HG03442 (cell line): ENCODE measurements at regions not wholly inside any gene's neighbourhood (a gene's known extent, or its start where the extent isn't known, plus 50 kb on each side); places are given as distances from the start of the nearest gene placed in this dataset.
"Not testable (repeated sequence)": the region's sequence is repeated elsewhere in the genome, so short reads cannot be mapped to it uniquely, and the experiment has no call there.

ENCODE experiments used
- ATAC-seq: cut with Tn5 transposase; IDR thresholded peaks from one replicate; pipeline ENCODE4 v1.9.1; 2021; ENCODE audit warnings: mild to moderate bottlenecking, moderate library complexity; ENCODE audit not compliant: unreplicated experiment

DNA sequence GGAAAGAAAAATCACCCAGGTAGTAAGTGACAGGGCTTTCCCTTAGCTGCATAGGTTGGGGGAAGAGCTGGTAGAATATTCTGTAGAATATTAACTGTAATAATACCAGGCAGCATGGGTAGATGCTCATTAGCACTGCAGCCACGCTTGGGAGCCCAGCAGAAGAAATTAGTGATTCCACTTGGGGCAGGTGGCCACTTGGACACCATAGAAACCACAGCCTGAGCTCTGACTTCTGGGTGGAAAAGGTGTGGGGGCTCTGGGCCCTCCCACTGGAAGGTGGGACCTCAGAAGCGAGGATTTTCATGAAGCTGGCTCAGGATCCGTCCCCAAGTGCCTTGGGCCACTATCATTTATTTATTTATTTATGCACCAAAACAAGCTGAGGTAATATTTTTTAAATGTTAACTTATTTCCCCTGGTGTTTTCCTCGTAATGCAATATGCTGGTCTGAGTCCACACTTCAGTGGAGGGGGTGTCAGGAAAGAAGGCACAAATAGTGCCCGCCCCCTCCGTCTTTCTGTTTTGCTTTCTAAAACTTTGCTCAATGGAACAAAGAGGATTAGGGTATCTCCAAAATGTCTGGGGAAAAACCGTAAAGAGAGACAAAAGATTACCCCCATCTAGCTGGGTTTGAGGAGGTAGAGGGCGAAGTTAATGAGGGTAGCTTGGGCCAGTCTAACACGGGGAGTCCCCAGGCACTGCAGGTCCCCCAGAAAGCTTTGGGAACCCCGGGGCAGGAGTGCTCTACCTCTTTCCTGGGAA, 75.2 kb upstream of the GADD45A start:
- ATAC-seq: no peak

GRCh38 chr1:67610450-67610849, 74.6 kb upstream of the GADD45A start:
- no peak for ATAC-seq

DNA sequence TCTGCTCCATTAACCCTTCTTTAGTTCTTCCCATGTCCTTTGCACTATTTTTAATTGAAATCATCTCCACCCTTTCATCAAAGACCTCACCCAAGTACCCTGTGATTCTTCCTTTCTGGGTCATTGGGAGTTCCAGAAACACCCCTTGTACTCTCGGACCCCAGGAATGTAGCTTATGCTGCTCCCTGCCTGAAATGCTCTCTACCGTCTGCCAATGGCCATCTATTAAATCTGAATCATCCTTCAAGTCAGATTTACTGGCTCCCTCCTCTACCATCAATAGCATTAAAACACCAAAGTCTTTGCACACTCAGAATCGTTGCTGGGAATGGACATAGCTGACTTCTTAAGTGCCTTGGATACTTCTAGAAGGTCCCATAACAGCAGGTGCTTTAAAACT, 73.2 kb upstream of the GADD45A start:
- ATAC-seq: no peak

DNA sequence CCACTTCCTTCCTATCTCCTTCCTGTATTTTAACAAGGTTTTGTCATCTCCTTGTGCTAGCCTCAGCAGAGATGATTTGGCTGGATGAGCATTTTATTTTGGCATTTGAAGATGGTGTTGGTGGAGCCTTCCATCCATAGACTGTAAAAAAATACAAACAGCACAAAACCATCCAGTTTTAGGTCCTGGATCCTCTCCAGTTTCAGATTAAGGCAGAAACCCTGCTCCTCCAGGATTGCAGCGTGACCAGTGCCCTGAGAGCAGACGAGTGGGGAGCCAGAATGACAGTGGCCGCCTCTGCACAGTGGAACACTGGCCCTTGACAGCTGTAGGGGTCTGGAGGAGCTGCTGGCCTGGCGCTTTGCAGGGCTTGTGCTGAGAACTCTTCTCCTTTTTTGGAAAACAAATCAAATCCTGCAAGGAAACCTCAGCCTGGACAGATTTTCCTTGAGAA, 72.2 kb upstream of the GADD45A start:
- ATAC-seq: no peak

GRCh38 chr1:67613479-67613878, 71.5 kb upstream of the GADD45A start:
- ATAC-seq: not testable (repeated sequence)

GRCh38 chr1:67614511-67614934, 70.5 kb upstream of the GADD45A start:
- ATAC-seq: no peak

- no peak for ATAC-seq
These were observed 69.1 kb upstream of the GADD45A start for GRCh38 chr1:67615886-67616285.

DNA sequence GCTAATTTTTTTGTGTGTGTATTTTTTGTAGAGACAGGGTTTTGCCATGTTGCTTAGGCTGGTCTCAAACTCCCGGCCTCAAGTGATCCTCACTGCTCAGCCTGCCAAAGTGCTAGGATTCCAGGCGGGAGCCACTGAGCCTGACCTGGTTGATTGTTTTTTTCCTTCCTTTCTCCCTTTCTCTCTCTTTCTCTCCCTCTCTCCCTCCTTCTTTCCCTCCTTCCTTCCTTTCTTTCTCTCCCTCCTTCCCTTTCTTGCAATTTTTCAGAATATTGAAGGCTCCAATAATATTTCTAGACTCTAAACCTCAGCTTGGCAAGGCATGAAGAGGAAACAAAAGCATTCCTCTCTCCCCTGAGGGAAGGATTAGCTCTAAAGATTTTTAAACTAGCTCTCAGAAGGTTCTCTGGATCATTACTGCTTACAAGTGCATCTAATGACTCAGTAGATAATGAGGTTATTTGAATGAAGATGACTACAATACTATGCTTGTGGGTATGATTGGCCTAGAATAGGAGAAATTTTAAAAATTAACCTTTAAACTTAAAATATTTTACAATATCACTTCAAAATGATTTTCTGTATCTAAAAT, 68.5 kb upstream of the GADD45A start:
- ATAC-seq: no peak

DNA sequence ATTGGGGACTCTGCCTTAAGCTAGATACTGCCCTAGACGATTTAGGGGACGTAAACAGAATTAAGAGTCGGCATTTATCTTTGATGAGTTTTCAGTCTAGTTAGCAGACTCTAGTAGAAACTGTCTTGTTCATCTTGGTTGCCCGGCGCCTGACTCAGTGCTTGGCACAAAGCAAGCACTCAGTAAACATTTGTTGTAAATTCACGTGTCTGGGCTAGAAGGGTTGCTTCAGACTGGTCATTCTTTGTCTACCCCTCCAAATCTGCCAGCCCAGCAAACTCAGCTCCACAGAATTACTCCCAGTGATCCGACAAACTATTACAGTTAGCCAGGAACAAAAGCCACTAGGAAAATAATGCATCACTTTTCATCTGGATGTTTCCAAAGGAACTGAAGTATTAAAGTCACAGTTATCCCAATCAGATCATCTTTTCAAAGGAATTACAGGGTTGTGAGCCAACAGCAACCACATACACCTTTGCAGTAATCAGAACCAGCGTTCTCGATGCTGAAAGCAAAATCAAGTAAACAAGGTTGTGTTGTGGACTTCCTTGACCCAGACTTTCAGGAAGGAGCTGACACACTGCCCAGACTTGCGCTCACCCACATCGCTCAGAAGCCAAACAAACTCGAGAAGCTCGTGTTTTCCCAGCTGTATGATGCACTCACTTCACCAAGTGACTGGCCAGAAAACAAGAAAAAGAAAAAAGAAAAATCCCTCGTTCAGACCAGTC, 66.5 kb upstream of the GADD45A start:
- ATAC-seq: no peak

DNA sequence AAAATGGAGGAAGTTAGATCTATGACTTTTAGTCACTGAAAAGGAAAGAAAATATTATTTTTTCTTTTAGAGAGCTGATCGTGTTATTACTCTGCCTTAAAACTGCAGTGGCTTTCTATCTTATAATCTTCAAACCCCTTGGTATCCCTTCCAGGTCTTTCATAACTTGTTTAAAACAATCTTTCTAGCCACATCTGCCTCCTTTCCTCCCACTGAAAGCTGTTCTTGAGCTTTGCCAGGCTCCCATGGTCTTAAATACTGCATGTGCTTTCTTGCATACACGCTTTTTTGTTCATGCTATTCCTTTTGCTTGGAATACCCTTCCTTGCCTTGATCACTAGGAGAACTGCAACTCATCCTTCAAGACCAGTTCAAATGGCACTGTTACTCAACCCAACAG, 65.9 kb upstream of the GADD45A start:
- ATAC-seq: no peak

- ATAC-seq: no peak
These were observed 61.1 kb upstream of the GADD45A start for GRCh38 chr1:67623906-67624305.

- no peak for ATAC-seq
These were observed 60.3 kb upstream of the GADD45A start for GRCh38 chr1:67624680-67625079.

GRCh38 chr1:67626090-67626860, 58.7 kb upstream of the GADD45A start:
- no peak for ATAC-seq

GRCh38 chr1:67626861-67627235, 58.2 kb upstream of the GADD45A start:
- ATAC-seq: no peak

DNA sequence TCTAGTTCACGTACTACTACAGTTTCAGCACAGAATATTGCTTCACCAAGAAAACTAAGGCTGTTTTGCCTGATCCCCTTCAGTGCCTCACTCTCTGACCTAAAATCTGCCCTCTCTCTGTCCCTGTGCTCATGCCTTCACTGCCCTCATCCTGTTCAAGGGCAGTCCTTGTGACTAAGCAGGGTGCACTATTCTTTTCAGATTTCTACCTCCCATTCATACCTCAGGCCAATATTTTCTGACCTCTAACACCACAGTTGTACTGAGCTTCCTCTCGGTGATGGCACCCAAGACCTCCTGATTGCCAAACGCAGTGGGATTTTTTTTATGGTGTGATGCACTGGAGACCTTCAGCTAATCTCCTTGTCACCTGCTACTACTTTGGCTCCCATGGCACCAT, 57.7 kb upstream of the GADD45A start:
- ATAC-seq: no peak

- no peak for ATAC-seq
These were observed 57.1 kb upstream of the GADD45A start for GRCh38 chr1:67627906-67628305.

GRCh38 chr1:67629370-67630075, 55.5 kb upstream of the GADD45A start:
- ATAC-seq: no peak

DNA sequence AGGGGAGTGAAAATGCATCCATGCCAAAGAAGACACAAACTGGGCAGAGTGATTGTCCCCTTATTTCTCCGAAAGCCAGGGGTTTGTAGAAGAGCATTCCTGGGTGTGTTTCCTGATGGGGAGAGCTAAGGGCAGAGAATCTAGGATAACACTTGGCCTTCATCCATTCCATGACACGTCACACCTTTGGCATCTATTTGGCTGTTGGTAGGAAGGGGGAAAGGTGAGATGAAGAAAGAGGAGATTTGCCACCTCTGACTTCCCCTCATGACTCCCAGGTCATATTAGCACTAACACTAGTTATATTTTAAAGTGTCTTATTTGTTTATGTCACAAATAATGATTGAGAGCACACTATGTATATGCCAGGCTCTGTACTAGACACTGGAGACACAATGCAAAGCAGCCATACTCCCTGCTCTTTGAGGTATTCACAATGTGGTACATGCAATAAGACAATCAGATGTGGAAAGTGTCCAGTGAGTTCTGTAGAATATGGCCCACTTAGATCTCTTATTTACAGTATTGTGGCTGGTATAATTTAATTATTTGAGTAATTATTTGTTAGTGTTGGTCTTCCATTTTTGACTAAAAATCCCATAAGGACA, 54.5 kb upstream of the GADD45A start:
- ATAC-seq: no peak

DNA sequence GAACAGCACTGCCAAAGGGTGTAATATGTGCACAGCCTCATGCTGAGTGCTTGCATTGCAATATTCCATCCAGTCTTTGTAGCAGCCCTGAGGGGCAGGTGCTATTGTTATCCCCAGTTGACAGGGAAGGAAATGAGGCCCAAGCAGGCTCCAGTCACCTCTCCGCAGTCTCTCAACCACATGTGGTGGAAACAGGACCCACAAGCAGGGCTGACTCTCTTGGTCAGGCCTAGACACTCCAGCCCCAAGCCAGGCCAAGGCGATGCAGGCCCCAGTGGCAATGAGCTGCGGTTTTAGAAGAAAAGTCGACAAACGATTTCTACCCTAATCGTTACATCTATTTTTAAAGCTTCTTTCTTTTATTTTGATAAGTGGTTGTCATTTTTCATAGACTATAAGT, 52.6 kb upstream of the GADD45A start:
- ATAC-seq: no peak
